Loucy (cell line): ENCODE measurements at regions not wholly inside any gene's neighbourhood (a gene's known extent, or its start where the extent isn't known, plus 50 kb on each side); places are given as distances from the start of the nearest gene placed in this dataset.

Source experiments
- H2AFZ ChIP-seq: fragments of 200-600 bp; sonication (generic); 2 replicates; pipeline ENCODE4 v1.6.0; 2016; ENCODE audit warnings: antibody characterized with exemption, mild to moderate bottlenecking, low read length, moderate library complexity
- H3F3A ChIP-seq: fragments of 200-600 bp; 2 replicates; pipeline ENCODE4 v1.6.0; 2016; ENCODE audit warnings: antibody characterized with exemption, low read depth, mild to moderate bottlenecking
- H3K27me3 ChIP-seq: fragments of 200-600 bp; sonication (generic); 2 replicates; pipeline ENCODE4 v1.6.1; 2014; ENCODE audit warnings: low read length, mild to moderate bottlenecking; ENCODE audit not compliant: insufficient read depth, poor library complexity, severe bottlenecking
- H3K36me3 ChIP-seq: fragments of 200-600 bp; sonication (generic); 2 replicates; pipeline ENCODE4 v1.6.1; 2016; ENCODE audit warnings: low read length; ENCODE audit not compliant: insufficient read depth
- H3K4me1 ChIP-seq: fragments of 200-600 bp; sonication (generic); 2 replicates; pipeline ENCODE4 v1.5.1; 2014; ENCODE audit warnings: low read length, mild to moderate bottlenecking; ENCODE audit not compliant: insufficient read depth, poor library complexity, severe bottlenecking
- H3K4me2 ChIP-seq: fragments of 200-600 bp; sonication (generic); 2 replicates; pipeline ENCODE4 v1.6.0; 2014; ENCODE audit warnings: antibody characterized with exemption, low read length, low read depth, mild to moderate bottlenecking; ENCODE audit not compliant: poor library complexity, severe bottlenecking
- H3K4me3 ChIP-seq: fragments of 200-600 bp; sonication (generic); 2 replicates; pipeline ENCODE4 v1.5.1; 2014; ENCODE audit warnings: low read length, mild to moderate bottlenecking, mixed read lengths; ENCODE audit not compliant: poor library complexity, severe bottlenecking
- H3K79me2 ChIP-seq: fragments of 200-600 bp; sonication (generic); 2 replicates; pipeline ENCODE4 v1.6.1; 2014; ENCODE audit warnings: low read length; ENCODE audit not compliant: insufficient read depth
- H3K9ac ChIP-seq: fragments of 200-600 bp; sonication (generic); 2 replicates; pipeline ENCODE4 v1.6.0; 2014; ENCODE audit warnings: mild to moderate bottlenecking, low read depth, low read length, moderate library complexity; ENCODE audit not compliant: poor library complexity, severe bottlenecking
- H3K9me2 ChIP-seq: fragments of 200-600 bp; sonication (generic); replicated peaks from 2 replicates; pipeline ENCODE4 v1.6.1; 2016; ENCODE audit warnings: low read depth, low read length, mixed read lengths
- H3K9me3 ChIP-seq: fragments of 200-600 bp; sonication (generic); 2 replicates; pipeline ENCODE4 v1.6.1; 2014; ENCODE audit warnings: mild to moderate bottlenecking, antibody characterized with exemption, low read length, low read depth; ENCODE audit not compliant: insufficient read depth
- H4K20me1 ChIP-seq: fragments of 200-600 bp; sonication (generic); 2 replicates; pipeline ENCODE4 v1.6.0; 2014; ENCODE audit warnings: antibody characterized with exemption, low read length, mild to moderate bottlenecking; ENCODE audit not compliant: insufficient read depth, poor library complexity, severe bottlenecking
- CTCF ChIP-seq: fragments of 200-600 bp; sonication (generic); conservative IDR thresholded peaks from 2 replicates; pipeline ENCODE4 v1.5.1; 2014; ENCODE audit warnings: mild to moderate bottlenecking, antibody characterized with exemption, low read length
- EZH2phosphoT487 ChIP-seq: fragments of 200-600 bp; IDR thresholded peaks from 2 replicates; pipeline ENCODE4 v1.6.1; 2018; ENCODE audit warnings: antibody characterized with exemption, mild to moderate bottlenecking, moderate library complexity, borderline replicate concordance

GRCh38 chr11:121755191-121755590 is 302.4 kb upstream of the SORL1-AS1 start:
- Histone ChIP-seq H3K4me2 (no peak overlapping the region), H3K4me3 (no peak overlapping the region), H3K9me3 (no peaks in the 10 kb centered on the region), H3K4me1 (no peaks in the 10 kb centered on the region), H3K79me2 (no peaks in the 10 kb centered on the region), H3K27me3 (no peaks in the 10 kb centered on the region), H3K9ac (no peak overlapping the region), H3K36me3 (no peaks in the 10 kb centered on the region), H4K20me1 (no peaks in the 10 kb centered on the region), H3K9me2 (no peaks in the 10 kb centered on the region), H3F3A (no peaks in the 10 kb centered on the region), H2AFZ (no peak overlapping the region)
- TF ChIP-seq EZH2phosphoT487, result no peak
- no peak for TF ChIP-seq CTCF

GRCh38 chr11:121754598-121754997 is 301.8 kb upstream of the SORL1-AS1 start:
- H3K9me3 ChIP-seq, result no peaks in the 10 kb centered on the region
- no peaks in the 10 kb centered on the region for H4K20me1 ChIP-seq
- no peaks in the 10 kb centered on the region for H3F3A ChIP-seq
- H2AFZ ChIP-seq, result no peak overlapping the region
- H3K4me2 ChIP-seq, result no peak overlapping the region
- H3K9ac ChIP-seq, result no peak overlapping the region
- TF ChIP-seq EZH2phosphoT487 (no peak), CTCF (no peak)
- H3K4me3 ChIP-seq, result no peak overlapping the region
- no peaks in the 10 kb centered on the region for H3K9me2 ChIP-seq
- H3K79me2 ChIP-seq, result no peaks in the 10 kb centered on the region
- no peaks in the 10 kb centered on the region for H3K36me3 ChIP-seq
- no peaks in the 10 kb centered on the region for H3K4me1 ChIP-seq
- H3K27me3 ChIP-seq, result no peaks in the 10 kb centered on the region

GRCh38 chr11:121749691-121750090 is 296.9 kb upstream of the SORL1-AS1 start:
- Histone ChIP-seq H3K4me3 (no peak overlapping the region), H3K9me2 (no peaks in the 10 kb centered on the region), H4K20me1 (no peaks in the 10 kb centered on the region), H3K9me3 (no peaks in the 10 kb centered on the region), H3K4me1 (no peaks in the 10 kb centered on the region), H3K27me3 (no peaks in the 10 kb centered on the region), H3K4me2 (no peak overlapping the region), H2AFZ (no peak overlapping the region), H3K9ac (no peak overlapping the region), H3F3A (no peaks in the 10 kb centered on the region), H3K36me3 (no peaks in the 10 kb centered on the region), H3K79me2 (no peaks in the 10 kb centered on the region)
- TF ChIP-seq EZH2phosphoT487, result no peak
- no peak for TF ChIP-seq CTCF
